ENCODE measurements at regions not wholly inside any gene's neighbourhood (a gene's known extent, or its start where the extent isn't known, plus 50 kb on each side); places are given as distances from the start of the nearest gene placed in this dataset.
"Not testable (repeated sequence)": the region's sequence is repeated elsewhere in the genome, so short reads cannot be mapped to it uniquely, and the experiment has no call there.

DNA sequence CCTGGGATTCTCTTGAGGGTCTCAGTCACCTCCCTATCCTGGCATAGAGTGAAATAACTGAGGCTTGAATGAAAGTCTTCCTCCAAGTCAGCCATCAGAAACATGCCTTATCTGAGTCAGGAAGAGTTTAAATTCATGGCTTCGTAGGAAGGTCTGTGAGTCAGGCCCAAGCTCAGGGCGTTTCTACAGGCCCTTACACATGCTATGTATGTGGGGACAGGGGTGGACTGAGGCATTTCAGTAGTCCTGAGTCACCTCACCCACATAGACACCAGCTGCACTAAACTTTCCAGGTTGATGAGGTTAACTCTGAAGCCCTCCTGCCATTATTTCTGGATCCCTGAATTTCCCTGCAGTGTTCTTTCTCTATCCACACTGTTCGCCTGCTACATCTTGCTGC, 134.6 kb upstream of the RCN1 start:
- no peaks in the 10 kb centered on the region for H3K9me3 ChIP-seq (ENCODE audit: low read depth, low read length)
- no peak overlapping the region for H3K4me3 ChIP-seq (ENCODE audit: insufficient read depth, low read length)
- no peaks in the 10 kb centered on the region for H3K79me2 ChIP-seq (ENCODE audit: insufficient read depth, low read length)
- H3K4me1 ChIP-seq (ENCODE audit: insufficient read depth, low read length): no peaks in the 10 kb centered on the region
- H2AFZ ChIP-seq (ENCODE audit: low read length): no peak overlapping the region
- H3K27me3 ChIP-seq (ENCODE audit: insufficient read depth, low read length): no peaks in the 10 kb centered on the region
- no peak for DNase-seq (ENCODE audit: insufficient read length, low spot score, missing footprints)
- H3K4me2 ChIP-seq (ENCODE audit: insufficient read depth, low read length): no peak overlapping the region
- TF ChIP-seq CTCF (IDR thresholded peaks at IDR 0.05; ENCODE audit: extremely low read depth, low read depth, low read length): no peak
- H4K20me1 ChIP-seq (ENCODE audit: insufficient read depth, low read length): no peaks in the 10 kb centered on the region
- H3K27ac ChIP-seq (ENCODE audit: low read depth, low read length): no peak overlapping the region
- H3K36me3 ChIP-seq (ENCODE audit: insufficient read depth, low read length): no peaks in the 10 kb centered on the region

- H3K4me2 ChIP-seq (ENCODE audit: insufficient read depth, low read length): no peak overlapping the region
- no peak overlapping the region for H3K27ac ChIP-seq (ENCODE audit: low read depth, low read length)
- no peaks in the 10 kb centered on the region for H3K36me3 ChIP-seq (ENCODE audit: insufficient read depth, low read length)
- no peaks in the 10 kb centered on the region for H3K79me2 ChIP-seq (ENCODE audit: insufficient read depth, low read length)
- H4K20me1 ChIP-seq (ENCODE audit: insufficient read depth, low read length): no peaks in the 10 kb centered on the region
- H3K27me3 ChIP-seq (ENCODE audit: insufficient read depth, low read length): no peaks in the 10 kb centered on the region
- TF ChIP-seq CTCF (IDR thresholded peaks at IDR 0.05; ENCODE audit: extremely low read depth, low read depth, low read length): no peak
- H3K4me3 ChIP-seq (ENCODE audit: insufficient read depth, low read length): no peak overlapping the region
- no peak overlapping the region for H2AFZ ChIP-seq (ENCODE audit: low read length)
- no peaks in the 10 kb centered on the region for H3K9me3 ChIP-seq (ENCODE audit: low read depth, low read length)
- H3K4me1 ChIP-seq (ENCODE audit: insufficient read depth, low read length): no peaks in the 10 kb centered on the region
- no peak for DNase-seq (ENCODE audit: insufficient read length, low spot score, missing footprints)
These were observed 135.0 kb upstream of the RCN1 start for GRCh38 chr11:31955838-31956237.

GRCh38 chr11:31953803-31954327, 137.0 kb upstream of the RCN1 start:
- no peak for TF ChIP-seq CTCF (IDR thresholded peaks at IDR 0.05; ENCODE audit: extremely low read depth, low read depth, low read length)
- no peaks in the 10 kb centered on the region for H3K27me3 ChIP-seq (ENCODE audit: insufficient read depth, low read length)
- DNase-seq (ENCODE audit: insufficient read length, low spot score, missing footprints): no peak
- no peak overlapping the region for H2AFZ ChIP-seq (ENCODE audit: low read length)
- H4K20me1 ChIP-seq (ENCODE audit: insufficient read depth, low read length): no peaks in the 10 kb centered on the region
- no peak overlapping the region for H3K4me2 ChIP-seq (ENCODE audit: insufficient read depth, low read length)
- no peak overlapping the region for H3K4me3 ChIP-seq (ENCODE audit: insufficient read depth, low read length)
- H3K27ac ChIP-seq (ENCODE audit: low read depth, low read length): no peak overlapping the region
- no peaks in the 10 kb centered on the region for H3K79me2 ChIP-seq (ENCODE audit: insufficient read depth, low read length)
- no peaks in the 10 kb centered on the region for H3K4me1 ChIP-seq (ENCODE audit: insufficient read depth, low read length)
- H3K36me3 ChIP-seq (ENCODE audit: insufficient read depth, low read length): no peaks in the 10 kb centered on the region
- H3K9me3 ChIP-seq (ENCODE audit: low read depth, low read length): no peaks in the 10 kb centered on the region

DNA sequence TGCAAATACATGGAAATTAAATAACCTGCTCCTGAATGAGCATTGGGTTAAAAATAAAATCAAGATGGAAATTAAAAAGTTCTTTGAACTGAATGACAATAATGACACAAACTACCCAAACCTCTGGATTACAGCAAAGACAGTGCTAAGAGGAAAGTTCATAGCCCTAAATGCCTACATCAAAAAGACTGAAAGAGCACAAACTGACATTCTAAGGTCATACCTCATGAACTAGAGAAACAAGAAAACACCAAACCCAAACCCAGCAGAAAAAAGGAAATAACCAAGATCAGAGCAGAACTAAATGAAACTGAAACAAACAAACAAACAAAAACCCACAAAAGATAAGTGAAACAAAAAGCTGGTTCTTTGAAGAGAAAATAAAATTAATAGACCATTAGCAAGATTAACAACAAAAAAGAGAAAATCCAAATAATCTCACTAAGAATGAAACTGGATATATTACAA, 138.6 kb upstream of the PAX6 start:
- not testable (repeated sequence) for DNase-seq (ENCODE audit: insufficient read length, low spot score, missing footprints); H3K79me2 ChIP-seq (ENCODE audit: insufficient read depth, low read length); H3K27me3 ChIP-seq (ENCODE audit: insufficient read depth, low read length); H3K4me1 ChIP-seq (ENCODE audit: insufficient read depth, low read length); H4K20me1 ChIP-seq (ENCODE audit: insufficient read depth, low read length); H3K4me3 ChIP-seq (ENCODE audit: insufficient read depth, low read length); H3K9me3 ChIP-seq (ENCODE audit: low read depth, low read length); H3K27ac ChIP-seq (ENCODE audit: low read depth, low read length); H3K36me3 ChIP-seq (ENCODE audit: insufficient read depth, low read length); H2AFZ ChIP-seq (ENCODE audit: low read length); H3K4me2 ChIP-seq (ENCODE audit: insufficient read depth, low read length)

Measured in osteoblast (primary cell).